ENCODE measurements at regions not wholly inside any gene's neighbourhood (a gene's known extent, or its start where the extent isn't known, plus 50 kb on each side); places are given as distances from the start of the nearest gene placed in this dataset.
"Not testable (repeated sequence)": the region's sequence is repeated elsewhere in the genome, so short reads cannot be mapped to it uniquely, and the experiment has no call there.

GRCh38 chr3:73148206-73148605, 86.7 kb downstream of the EBLN2 start:
- H3K9me3 Mint-ChIP-seq (ENCODE audit: low read depth) = no peaks in the 10 kb centered on the region

GRCh38 chr3:73148682-73149081, 87.2 kb downstream of the EBLN2 start:
- POLR2A ChIA-PET = no interaction called here
- Mint-ChIP-seq H3K4me1 (no peaks in the 10 kb centered on the region), H3K36me3 (ENCODE audit: low read depth) (no peaks in the 10 kb centered on the region), H3K4me3 (no peak overlapping the region), H3K9me3 (ENCODE audit: low read depth) (no peaks in the 10 kb centered on the region), H3K27ac (no peak overlapping the region), H3K27me3 (peaks cover 6% of the 10 kb centered on the region)
- no peak for DNase-seq
- intact Hi-C loops (cut with DNase I, micrococcal nuclease) = no loop called here
- CTCF ChIA-PET = no interaction called here
- no peak for ATAC-seq

More at GRCh38 chr3:73148206-73148605, 86.7 kb downstream of the EBLN2 start:
- DNase-seq (no peak), ATAC-seq (no peak)
- Mint-ChIP-seq H3K36me3 (ENCODE audit: low read depth) (no peaks in the 10 kb centered on the region), H3K4me3 (no peak overlapping the region), H3K27me3 (peaks cover 6% of the 10 kb centered on the region), H3K27ac (no peak overlapping the region), H3K4me1 (no peaks in the 10 kb centered on the region)
- ChIA-PET CTCF (no interaction called here), POLR2A (no interaction called here)
- intact Hi-C loops (cut with DNase I, micrococcal nuclease) = no loop called here

GRCh38 chr3:73150369-73151130, 89.1 kb downstream of the EBLN2 start:
- CTCF ChIA-PET = interaction anchor here (0.7 to 1.1 kb wide), 2 partner anchors 281 to 1289 kb away, joined by 3 to 4 read pairs; no protein-coding TSS in a partner anchor
- Mint-ChIP-seq H3K4me3 (no peak overlapping the region), H3K9me3 (ENCODE audit: low read depth) (no peaks in the 10 kb centered on the region), H3K36me3 (ENCODE audit: low read depth) (no peaks in the 10 kb centered on the region), H3K4me1 (no peaks in the 10 kb centered on the region), H3K27ac (no peak overlapping the region), H3K27me3 (peaks cover 6% of the 10 kb centered on the region)
- ATAC-seq (no peak), DNase-seq (no peak)
- intact Hi-C loops (cut with DNase I, micrococcal nuclease) = no loop called here
- POLR2A ChIA-PET = no interaction called here

- H3K36me3 Mint-ChIP-seq (ENCODE audit: low read depth); H3K9me3 Mint-ChIP-seq (ENCODE audit: low read depth); H3K27me3 Mint-ChIP-seq; POLR2A ChIA-PET; ATAC-seq; CTCF ChIA-PET; H3K4me3 Mint-ChIP-seq; intact Hi-C loops (cut with DNase I, micrococcal nuclease); DNase-seq; H3K27ac Mint-ChIP-seq; H3K4me1 Mint-ChIP-seq: not testable (repeated sequence)
These were observed 91.1 kb downstream of the EBLN2 start for GRCh38 chr3:73152571-73152970.

- H3K9me3 Mint-ChIP-seq (ENCODE audit: low read depth); H3K36me3 Mint-ChIP-seq (ENCODE audit: low read depth); H3K4me3 Mint-ChIP-seq; H3K27me3 Mint-ChIP-seq; intact Hi-C loops (cut with DNase I, micrococcal nuclease); H3K27ac Mint-ChIP-seq; DNase-seq; POLR2A ChIA-PET; CTCF ChIA-PET; H3K4me1 Mint-ChIP-seq; ATAC-seq: not testable (repeated sequence)
These were observed 91.6 kb downstream of the EBLN2 start for GRCh38 chr3:73153057-73153456.

- H3K4me3 Mint-ChIP-seq; DNase-seq; H3K27me3 Mint-ChIP-seq; ATAC-seq; POLR2A ChIA-PET; H3K36me3 Mint-ChIP-seq (ENCODE audit: low read depth); H3K4me1 Mint-ChIP-seq; intact Hi-C loops (cut with DNase I, micrococcal nuclease); CTCF ChIA-PET; H3K9me3 Mint-ChIP-seq (ENCODE audit: low read depth); H3K27ac Mint-ChIP-seq: not testable (repeated sequence)
These were observed 92.8 kb downstream of the EBLN2 start for GRCh38 chr3:73154261-73154660.

- H3K36me3 Mint-ChIP-seq (ENCODE audit: low read depth); CTCF ChIA-PET; intact Hi-C loops (cut with DNase I, micrococcal nuclease); H3K9me3 Mint-ChIP-seq (ENCODE audit: low read depth); POLR2A ChIA-PET; H3K4me3 Mint-ChIP-seq; H3K27ac Mint-ChIP-seq; H3K4me1 Mint-ChIP-seq; ATAC-seq; H3K27me3 Mint-ChIP-seq; DNase-seq: not testable (repeated sequence)
These were observed 94.0 kb downstream of the EBLN2 start for GRCh38 chr3:73155441-73155840.

GRCh38 chr3:73164622-73165021, 103.2 kb downstream of the EBLN2 start:
- no peak for ATAC-seq
- DNase-seq = no peak
- Mint-ChIP-seq H3K4me1 (no peaks in the 10 kb centered on the region), H3K27ac (no peak overlapping the region), H3K27me3 (peaks cover 15% of the 10 kb centered on the region), H3K9me3 (ENCODE audit: low read depth) (no peaks in the 10 kb centered on the region), H3K36me3 (ENCODE audit: low read depth) (no peaks in the 10 kb centered on the region), H3K4me3 (no peak overlapping the region)
- POLR2A ChIA-PET = no interaction called here
- CTCF ChIA-PET = no interaction called here
- intact Hi-C loops (cut with DNase I, micrococcal nuclease) = no loop called here

- CTCF ChIA-PET = interaction anchor here (0.7 kb wide), 1 partner anchor 249 kb away, joined by 3 read pairs; no protein-coding TSS in a partner anchor
- POLR2A ChIA-PET = no interaction called here
- Mint-ChIP-seq H3K4me3 (no peak overlapping the region), H3K36me3 (ENCODE audit: low read depth) (no peaks in the 10 kb centered on the region), H3K27ac (no peak overlapping the region), H3K9me3 (ENCODE audit: low read depth) (no peaks in the 10 kb centered on the region), H3K4me1 (no peaks in the 10 kb centered on the region), H3K27me3 (no peaks in the 10 kb centered on the region)
- no peak for DNase-seq
- no peak for ATAC-seq
- intact Hi-C loops (cut with DNase I, micrococcal nuclease) = no loop called here
These were observed 114.2 kb downstream of the EBLN2 start for GRCh38 chr3:73175698-73176097.

- no peaks in the 10 kb centered on the region for H3K4me1 Mint-ChIP-seq
- H3K4me3 Mint-ChIP-seq = no peak overlapping the region
- ChIA-PET POLR2A (no interaction called here), CTCF (interaction anchor here (0.6 kb wide), 1 partner anchor 15 kb away, joined by 3 read pairs; no protein-coding TSS in a partner anchor)
- no peaks in the 10 kb centered on the region for H3K36me3 Mint-ChIP-seq (ENCODE audit: low read depth)
- H3K9me3 Mint-ChIP-seq (ENCODE audit: low read depth) = no peaks in the 10 kb centered on the region
- intact Hi-C loops (cut with DNase I, micrococcal nuclease) = no loop called here
- ATAC-seq (no peak), DNase-seq (no peak)
- H3K27ac Mint-ChIP-seq = no peak overlapping the region
- H3K27me3 Mint-ChIP-seq = no peaks in the 10 kb centered on the region
These were observed 115.5 kb downstream of the EBLN2 start for GRCh38 chr3:73176941-73177340.

- intact Hi-C loops (cut with DNase I, micrococcal nuclease) = no loop called here
- no peaks in the 10 kb centered on the region for H3K27me3 Mint-ChIP-seq
- no peak overlapping the region for H3K27ac Mint-ChIP-seq
- CTCF ChIA-PET = no interaction called here
- no peak for ATAC-seq
- no peak overlapping the region for H3K4me3 Mint-ChIP-seq
- POLR2A ChIA-PET = interaction anchor here (0.6 kb wide), 1 partner anchor 212 kb away, joined by 3 read pairs; no protein-coding TSS in a partner anchor
- no peaks in the 10 kb centered on the region for H3K9me3 Mint-ChIP-seq (ENCODE audit: low read depth)
- no peak for DNase-seq
- no peaks in the 10 kb centered on the region for H3K4me1 Mint-ChIP-seq
- H3K36me3 Mint-ChIP-seq (ENCODE audit: low read depth) = no peaks in the 10 kb centered on the region
These were observed 116.4 kb downstream of the EBLN2 start for GRCh38 chr3:73177827-73178226.

- intact Hi-C loops (cut with DNase I, micrococcal nuclease) = no loop called here
- ChIA-PET POLR2A (no interaction called here), CTCF (no interaction called here)
- ATAC-seq (no peak), DNase-seq (no peak)
- Mint-ChIP-seq H3K4me3 (no peak overlapping the region), H3K9me3 (ENCODE audit: low read depth) (no peaks in the 10 kb centered on the region), H3K27me3 (peaks cover 3% of the 10 kb centered on the region), H3K27ac (no peak overlapping the region), H3K36me3 (ENCODE audit: low read depth) (no peaks in the 10 kb centered on the region), H3K4me1 (no peaks in the 10 kb centered on the region)
These were observed 118.1 kb downstream of the EBLN2 start for GRCh38 chr3:73179601-73180000.

All from activated CD4-positive, alpha-beta T cell treated with anti-CD3 and anti-CD28 coated beads for 36 hours (primary cell).